IPS DF 6.9 (cell line): ENCODE measurements at regions not wholly inside any gene's neighbourhood (a gene's known extent, or its start where the extent isn't known, plus 50 kb on each side); places are given as distances from the start of the nearest gene placed in this dataset.

Experiments used
- DNase-seq: peaks from one replicate; pipeline ENCODE4 v3.0.0-alpha.2; 2013; ENCODE audit warnings: low read depth, low spot score
- H3K27ac ChIP-seq: one replicate; pipeline ENCODE4 v1.5.1; 2013; ENCODE audit warnings: low read length, control low read depth
- H3K27me3 ChIP-seq: 2 replicates; pipeline ENCODE4 v1.6.1; 2013; ENCODE audit warnings: mild to moderate bottlenecking, low read length; ENCODE audit not compliant: control insufficient read depth, insufficient read depth
- H3K36me3 ChIP-seq: 2 replicates; pipeline ENCODE4 v1.6.1; 2013; ENCODE audit warnings: low read length; ENCODE audit not compliant: control insufficient read depth, insufficient read depth
- H3K4me1 ChIP-seq: 2 replicates; pipeline ENCODE4 v1.6.1; 2013; ENCODE audit warnings: low read length; ENCODE audit not compliant: control insufficient read depth, insufficient read depth
- H3K4me3 ChIP-seq: 2 replicates; pipeline ENCODE4 v1.5.1; 2013; ENCODE audit warnings: mild to moderate bottlenecking, low read length
- H3K9me3 ChIP-seq: 2 replicates; pipeline ENCODE4 v1.6.1; 2013; ENCODE audit warnings: low read length, inconsistent platforms; ENCODE audit not compliant: control insufficient read depth, insufficient read depth
- WGBS: extraction: QIAGEN DNeasy Blood & Tissue Kit; methylation state at CpG from one replicate; pipeline ENCODE4 v1.1.7; 2013; ENCODE audit warnings: mixed read lengths, missing lambda C conversion rate; ENCODE audit not compliant: insufficient read length, insufficient coverage; 5-methylcytosine and 5-hydroxymethylcytosine counted together

DNA sequence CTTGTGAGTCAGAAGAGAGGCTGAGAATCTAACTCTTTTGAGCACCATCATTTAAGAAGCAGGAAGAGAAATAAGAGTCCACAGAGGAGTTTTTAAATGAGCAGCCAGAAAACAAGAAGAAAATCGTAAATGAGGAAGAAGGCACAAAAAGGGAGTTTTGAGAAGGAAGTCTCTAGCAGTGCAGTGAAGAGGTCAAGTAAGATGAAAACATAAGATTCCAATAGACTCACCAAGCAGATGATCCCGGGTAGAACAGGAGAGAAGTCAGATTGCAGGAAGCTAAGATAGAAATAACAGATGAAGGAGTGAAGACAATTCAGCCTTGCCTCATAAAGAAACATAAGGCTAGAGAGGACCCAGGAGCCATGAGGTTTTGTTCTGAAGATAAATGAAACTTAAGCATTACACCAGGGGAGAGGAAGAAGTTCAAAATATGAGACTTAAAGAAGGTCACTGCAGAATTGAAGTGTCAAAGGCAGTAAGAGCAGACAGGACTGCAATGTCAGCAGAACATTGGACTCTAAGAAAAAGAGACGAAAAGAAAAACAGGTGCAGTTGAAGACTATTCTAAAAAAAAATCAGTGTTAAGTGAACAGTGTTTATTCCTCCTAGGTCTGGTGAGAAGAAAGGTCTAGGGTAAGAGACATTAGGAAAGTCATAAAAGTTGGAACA, 229.0 kb downstream of the SEC23A start:
- Histone ChIP-seq H3K4me3 (no peak overlapping the region), H3K4me1 (no peaks in the 10 kb centered on the region), H3K9me3 (no peaks in the 10 kb centered on the region), H3K36me3 (no peaks in the 10 kb centered on the region), H3K27me3 (no peaks in the 10 kb centered on the region), H3K27ac (no peak overlapping the region)
- no peak for DNase-seq
- no CpG with 5 or more reads among the region's 3 CpGs for WGBS

GRCh38 chr14:38870296-38870836, 232.7 kb downstream of the SEC23A start:
- no peak for DNase-seq
- Histone ChIP-seq H3K4me1 (no peaks in the 10 kb centered on the region), H3K27ac (no peak overlapping the region), H3K36me3 (no peaks in the 10 kb centered on the region), H3K9me3 (no peaks in the 10 kb centered on the region), H3K4me3 (no peak overlapping the region), H3K27me3 (no peaks in the 10 kb centered on the region)
- no CpG with 5 or more reads among the region's 3 CpGs for WGBS

DNA sequence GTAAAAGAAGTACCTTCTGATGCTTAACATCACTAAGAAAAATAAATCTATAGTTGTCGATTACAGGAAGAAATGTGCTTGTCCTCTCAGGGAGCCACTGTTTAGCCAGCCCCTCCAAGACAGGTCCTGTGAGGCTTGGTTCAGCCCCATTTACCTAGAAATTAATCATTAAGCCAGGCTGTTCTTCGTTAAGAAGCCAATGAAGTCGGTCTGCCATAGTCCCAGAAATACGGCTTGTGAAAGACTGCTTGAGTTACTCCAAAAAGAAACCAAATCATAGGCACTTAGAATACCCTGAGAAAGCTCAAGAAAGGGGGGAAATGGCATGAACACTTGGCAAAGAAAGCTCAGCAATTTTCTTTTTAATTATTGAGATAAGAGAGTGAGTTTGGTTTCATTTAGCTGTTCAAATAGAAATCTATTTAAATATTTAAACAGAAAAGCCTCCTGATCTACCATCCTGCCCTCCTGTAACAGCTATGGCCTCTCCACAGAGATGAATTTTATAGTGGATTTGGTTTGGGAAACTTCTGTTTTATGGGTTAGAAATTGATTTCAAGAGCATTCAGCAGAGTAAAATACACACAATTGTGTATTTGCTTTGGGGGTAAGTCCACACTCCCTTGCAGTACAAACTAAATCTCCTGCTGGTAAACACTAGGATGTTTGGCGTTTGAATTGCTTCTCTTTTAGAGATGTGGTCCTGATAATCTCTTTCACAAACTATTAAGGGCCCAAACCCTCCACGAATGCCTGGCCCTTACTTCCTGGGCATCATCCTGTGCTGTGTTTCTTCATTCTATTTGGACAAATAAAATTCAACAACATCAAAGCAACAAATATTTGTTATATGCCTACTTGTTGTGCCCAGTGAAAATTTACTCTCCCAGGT, 234.4 kb downstream of the SEC23A start:
- Histone ChIP-seq H3K36me3 (no peaks in the 10 kb centered on the region), H3K9me3 (no peaks in the 10 kb centered on the region), H3K4me3 (no peak overlapping the region), H3K27ac (no peak overlapping the region), H3K27me3 (no peaks in the 10 kb centered on the region), H3K4me1 (no peaks in the 10 kb centered on the region)
- no CpG with 5 or more reads among the region's 6 CpGs for WGBS
- no peak for DNase-seq

- H3K4me1 ChIP-seq, result no peaks in the 10 kb centered on the region
- H3K27ac ChIP-seq, result no peak overlapping the region
- H3K4me3 ChIP-seq, result no peak overlapping the region
- no peaks in the 10 kb centered on the region for H3K27me3 ChIP-seq
- peak; percentile 84 for DNase-seq
- no CpG with 5 or more reads among the region's 5 CpGs for WGBS
- no peaks in the 10 kb centered on the region for H3K36me3 ChIP-seq
- no peaks in the 10 kb centered on the region for H3K9me3 ChIP-seq
Measured at GRCh38 chr14:38867561-38868150, 235.4 kb downstream of the SEC23A start.

GRCh38 chr14:38866461-38866860, 236.6 kb downstream of the SEC23A start:
- Histone ChIP-seq H3K9me3 (no peaks in the 10 kb centered on the region), H3K4me1 (no peaks in the 10 kb centered on the region), H3K27me3 (no peaks in the 10 kb centered on the region), H3K27ac (no peak overlapping the region), H3K36me3 (no peaks in the 10 kb centered on the region), H3K4me3 (no peak overlapping the region)
- no peak for DNase-seq
- no CpG with 5 or more reads among the region's 4 CpGs for WGBS

DNA sequence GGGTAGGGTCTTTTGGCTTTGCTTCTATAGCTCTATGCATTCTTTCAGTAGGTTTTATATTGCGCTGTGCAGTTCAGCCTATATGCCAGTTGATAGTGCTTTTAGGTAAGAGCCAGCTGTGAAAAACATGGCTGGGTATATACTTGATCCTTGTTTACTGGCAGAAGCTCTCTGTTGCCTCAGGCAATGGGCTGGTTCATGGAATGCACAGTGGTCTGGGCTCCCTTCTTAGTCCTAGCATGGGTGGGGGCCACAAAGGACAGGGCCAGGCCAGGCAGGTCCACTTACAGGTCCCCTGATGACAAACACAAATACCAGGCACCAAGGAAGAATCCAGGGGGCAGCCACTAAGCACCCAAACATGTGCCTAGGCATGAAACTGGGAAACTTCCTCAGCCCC, 240.7 kb downstream of the SEC23A start:
- H3K4me1 ChIP-seq, result no peaks in the 10 kb centered on the region
- no peak overlapping the region for H3K4me3 ChIP-seq
- no peaks in the 10 kb centered on the region for H3K27me3 ChIP-seq
- WGBS, result no CpG with 5 or more reads among the region's 1 CpG
- no peak for DNase-seq
- H3K36me3 ChIP-seq, result no peaks in the 10 kb centered on the region
- no peak overlapping the region for H3K27ac ChIP-seq
- no peaks in the 10 kb centered on the region for H3K9me3 ChIP-seq

GRCh38 chr14:38860530-38860929, 242.5 kb downstream of the SEC23A start:
- H3K4me3 ChIP-seq, result no peak overlapping the region
- no CpG with 5 or more reads among the region's 1 CpG for WGBS
- H3K9me3 ChIP-seq, result no peaks in the 10 kb centered on the region
- no peak overlapping the region for H3K27ac ChIP-seq
- no peak for DNase-seq
- no peaks in the 10 kb centered on the region for H3K4me1 ChIP-seq
- no peaks in the 10 kb centered on the region for H3K36me3 ChIP-seq
- no peaks in the 10 kb centered on the region for H3K27me3 ChIP-seq

- no peak overlapping the region for H3K27ac ChIP-seq
- DNase-seq, result no peak
- H3K4me3 ChIP-seq, result no peak overlapping the region
Measured at GRCh38 chr14:38856798-38857197, 246.2 kb downstream of the SEC23A start.

DNA sequence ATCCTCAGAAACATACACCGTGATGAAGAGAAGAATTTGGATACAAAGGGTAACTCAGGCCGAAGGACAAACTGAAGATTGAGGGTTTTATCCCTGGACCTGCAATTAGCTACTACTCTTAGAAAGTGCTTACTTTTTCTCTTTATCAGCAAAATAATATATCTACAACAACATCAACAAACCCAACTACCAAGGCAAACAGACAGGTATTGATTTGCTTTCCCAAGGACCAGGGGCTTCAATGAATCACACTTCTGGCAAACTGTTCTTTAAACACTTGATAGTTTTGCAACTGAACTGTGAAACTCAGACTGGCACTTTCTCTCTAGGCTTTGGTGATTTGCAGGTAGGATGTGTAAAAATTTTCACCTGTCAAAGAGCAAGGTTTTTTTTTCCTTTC, 247.5 kb downstream of the SEC23A start:
- no peak overlapping the region for H3K27ac ChIP-seq
- no peak overlapping the region for H3K4me3 ChIP-seq
- no peaks in the 10 kb centered on the region for H3K9me3 ChIP-seq
- H3K27me3 ChIP-seq, result no peaks in the 10 kb centered on the region
- no peak for DNase-seq
- no peaks in the 10 kb centered on the region for H3K4me1 ChIP-seq
- no CpG with 5 or more reads among the region's 2 CpGs for WGBS
- no peaks in the 10 kb centered on the region for H3K36me3 ChIP-seq

More at GRCh38 chr14:38856798-38857197, 246.2 kb downstream of the SEC23A start:
- no peaks in the 10 kb centered on the region for H3K9me3 ChIP-seq
- no peaks in the 10 kb centered on the region for H3K4me1 ChIP-seq
- H3K36me3 ChIP-seq, result no peaks in the 10 kb centered on the region
- no peaks in the 10 kb centered on the region for H3K27me3 ChIP-seq

DNA sequence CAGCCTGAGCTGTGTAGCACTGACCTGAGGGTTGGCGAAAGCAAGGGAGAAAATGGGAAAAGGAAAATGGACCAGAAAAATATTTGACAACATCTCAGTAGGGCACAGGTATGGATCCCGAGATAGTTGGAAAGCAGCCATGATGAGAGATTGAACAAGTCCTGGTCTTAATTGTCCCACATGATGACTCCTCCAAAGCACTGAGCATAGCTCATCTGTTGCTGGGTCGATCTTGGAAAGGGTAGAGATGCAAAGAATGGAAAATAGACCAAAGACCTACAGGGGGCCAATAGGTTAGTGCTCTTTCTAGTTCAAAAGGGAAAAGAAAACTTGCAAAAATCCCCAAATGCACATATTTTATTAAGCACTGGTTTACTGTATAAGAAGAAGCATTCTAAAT, 251.9 kb downstream of the SEC23A start:
- Histone ChIP-seq H3K27me3 (no peaks in the 10 kb centered on the region), H3K36me3 (no peaks in the 10 kb centered on the region), H3K4me3 (no peak overlapping the region), H3K27ac (no peak overlapping the region), H3K9me3 (no peaks in the 10 kb centered on the region), H3K4me1 (no peaks in the 10 kb centered on the region)
- WGBS, result no CpG with 5 or more reads among the region's 3 CpGs
- no peak for DNase-seq
